ACC112 (cell line): ENCODE measurements at regions not wholly inside any gene's neighbourhood (a gene's known extent, or its start where the extent isn't known, plus 50 kb on each side); places are given as distances from the start of the nearest gene placed in this dataset.

ENCODE experiments used
- H2AFZ ChIP-seq: fragments of 200-600 bp; sonication (generic); one replicate; pipeline ENCODE4 v1.6.0; 2017; ENCODE audit warnings: antibody characterized with exemption, low read length; ENCODE audit not compliant: unreplicated experiment
- H3K27ac ChIP-seq: fragments of 200-600 bp; sonication (generic); 2 replicates; pipeline ENCODE4 v1.5.1; 2014; ENCODE audit warnings: low read depth, mild to moderate bottlenecking, antibody characterized with exemption, low read length, moderate library complexity
- H3K27me3 ChIP-seq: fragments of 200-600 bp; sonication (generic); 2 replicates; pipeline ENCODE4 v1.6.1; 2014; ENCODE audit warnings: mild to moderate bottlenecking, antibody characterized with exemption, low read length, moderate library complexity, mixed read lengths; ENCODE audit not compliant: insufficient read depth
- H3K36me3 ChIP-seq: fragments of 200-600 bp; sonication (generic); 2 replicates; pipeline ENCODE4 v1.6.1; 2016; ENCODE audit warnings: mild to moderate bottlenecking, antibody characterized with exemption, low read length, moderate library complexity, mixed read lengths; ENCODE audit not compliant: insufficient read depth
- H3K4me1 ChIP-seq: fragments of 200-600 bp; sonication (generic); one replicate; pipeline ENCODE4 v1.6.1; 2016; ENCODE audit warnings: low read length, mixed read lengths; ENCODE audit not compliant: insufficient read depth, unreplicated experiment, control insufficient read depth
- H3K4me3 ChIP-seq: fragments of 200-600 bp; sonication (generic); 2 replicates; pipeline ENCODE4 v1.5.1; 2014; ENCODE audit warnings: mild to moderate bottlenecking, low read depth, low read length
- H3K79me2 ChIP-seq: fragments of 200-600 bp; sonication (generic); one replicate; pipeline ENCODE4 v1.6.0; 2016; ENCODE audit warnings: low read length; ENCODE audit not compliant: control insufficient read depth, unreplicated experiment, insufficient read depth

DNA sequence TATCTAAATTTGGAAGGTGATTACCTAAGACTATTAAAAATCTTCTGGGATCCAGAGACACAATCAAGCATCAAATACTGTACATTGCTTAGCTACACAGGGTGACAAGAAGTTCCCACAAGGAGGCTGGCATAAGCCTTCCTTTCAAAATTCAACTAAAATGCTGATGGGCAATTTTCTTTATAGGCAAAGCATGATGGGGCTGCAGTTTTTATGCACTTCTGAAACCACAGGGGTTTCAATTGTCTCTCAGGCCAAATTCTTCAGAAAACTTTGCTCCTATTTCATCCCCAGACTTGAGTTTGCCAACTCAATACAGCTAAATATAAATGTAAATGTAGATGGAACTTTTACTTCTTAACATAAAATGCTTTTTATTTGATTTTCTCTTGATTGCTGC, 241.6 kb downstream of the ZPLD1 start:
- Histone ChIP-seq H3K36me3 (no peaks in the 10 kb centered on the region), H2AFZ (no peak overlapping the region), H3K79me2 (no peaks in the 10 kb centered on the region), H3K27ac (no peak overlapping the region), H3K4me1 (no peaks in the 10 kb centered on the region), H3K27me3 (peaks cover under 1% of the 10 kb centered on the region; the same call in 1 of the 2 replicates), H3K4me3 (no peak overlapping the region)

DNA sequence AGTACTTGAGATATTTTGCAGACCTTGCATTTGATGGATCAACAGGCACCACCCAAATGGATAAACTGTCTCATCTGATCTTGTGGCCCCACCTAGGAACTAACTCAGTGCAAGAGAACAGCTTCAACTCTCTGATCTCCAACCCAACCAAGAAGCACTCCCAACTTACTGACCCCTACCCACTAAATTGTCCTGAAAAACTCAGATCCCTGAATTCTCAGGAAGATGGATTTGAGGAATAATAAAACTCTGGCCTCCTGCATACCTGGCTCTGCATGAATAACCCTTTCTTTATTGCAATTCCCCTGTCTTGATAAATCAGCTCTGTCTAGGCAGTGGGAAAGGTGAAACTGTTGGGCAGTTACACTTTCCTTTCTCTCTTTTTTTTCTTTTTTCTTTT, 247.9 kb downstream of the ZPLD1 start:
- Histone ChIP-seq H2AFZ (no peak overlapping the region), H3K79me2 (no peaks in the 10 kb centered on the region), H3K4me3 (no peak overlapping the region), H3K27ac (no peak overlapping the region), H3K36me3 (no peaks in the 10 kb centered on the region), H3K27me3 (no peaks in the 10 kb centered on the region), H3K4me1 (no peaks in the 10 kb centered on the region)

DNA sequence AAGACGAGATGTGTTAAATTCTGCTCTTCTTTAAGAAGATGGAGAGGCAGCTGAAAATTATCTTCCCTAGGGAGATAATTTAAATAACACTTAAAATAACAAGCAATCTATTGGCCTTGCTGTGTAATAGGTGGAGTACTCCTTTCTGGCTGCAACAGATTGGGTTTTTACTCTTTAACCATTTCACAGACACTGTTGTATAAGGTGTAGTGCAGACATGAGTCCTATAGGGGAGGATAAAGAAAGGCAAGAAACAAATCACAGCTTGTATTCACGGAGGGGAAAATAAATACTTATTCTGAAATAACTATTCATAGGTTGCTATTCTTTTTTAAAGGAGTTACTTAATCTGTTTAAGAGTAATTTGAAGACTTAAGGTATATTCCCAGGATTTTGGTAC, 252.0 kb downstream of the ZPLD1 start:
- Histone ChIP-seq H3K4me3 (no peak overlapping the region), H3K36me3 (no peaks in the 10 kb centered on the region), H2AFZ (no peak overlapping the region), H3K4me1 (no peaks in the 10 kb centered on the region), H3K27ac (no peak overlapping the region), H3K27me3 (no peaks in the 10 kb centered on the region), H3K79me2 (no peaks in the 10 kb centered on the region)

DNA sequence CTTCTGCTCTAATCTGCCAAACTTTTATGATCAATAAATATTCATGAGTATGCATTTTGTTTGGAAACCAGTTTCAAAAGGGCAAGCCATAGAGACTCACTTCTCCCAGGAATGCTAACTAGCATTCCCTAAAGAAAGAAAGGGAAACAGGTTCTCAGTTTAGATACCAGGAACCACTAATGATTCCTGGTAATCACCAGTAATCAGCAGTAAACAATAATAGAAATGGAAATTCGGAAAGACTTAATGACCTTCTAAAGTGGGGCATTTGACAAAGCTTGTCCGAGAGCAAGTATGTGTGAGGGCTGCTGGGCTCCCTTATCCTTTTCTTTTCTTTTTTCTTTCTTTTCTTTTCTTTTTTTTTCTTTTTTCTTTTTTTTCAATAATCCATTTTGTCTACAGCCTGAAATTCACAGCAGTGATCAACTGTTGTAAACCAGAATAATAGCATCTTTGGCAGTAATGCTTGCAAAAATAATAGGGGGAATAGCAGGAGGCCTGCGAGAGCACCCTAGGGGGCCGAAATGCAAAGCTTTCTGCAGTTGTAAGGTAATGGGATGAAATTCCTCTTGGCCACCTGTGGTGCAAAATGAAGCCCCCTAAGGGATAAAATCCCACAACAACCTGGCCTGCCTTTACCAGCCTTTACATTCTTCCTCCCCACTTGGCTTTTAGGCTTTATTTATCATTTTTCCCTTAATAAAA, 253.2 kb downstream of the ZPLD1 start:
- Histone ChIP-seq H3K36me3 (no peaks in the 10 kb centered on the region), H3K27me3 (no peaks in the 10 kb centered on the region), H3K27ac (no peak overlapping the region), H3K4me3 (no peak overlapping the region), H3K79me2 (no peaks in the 10 kb centered on the region), H3K4me1 (no peaks in the 10 kb centered on the region), H2AFZ (no peak overlapping the region)

DNA sequence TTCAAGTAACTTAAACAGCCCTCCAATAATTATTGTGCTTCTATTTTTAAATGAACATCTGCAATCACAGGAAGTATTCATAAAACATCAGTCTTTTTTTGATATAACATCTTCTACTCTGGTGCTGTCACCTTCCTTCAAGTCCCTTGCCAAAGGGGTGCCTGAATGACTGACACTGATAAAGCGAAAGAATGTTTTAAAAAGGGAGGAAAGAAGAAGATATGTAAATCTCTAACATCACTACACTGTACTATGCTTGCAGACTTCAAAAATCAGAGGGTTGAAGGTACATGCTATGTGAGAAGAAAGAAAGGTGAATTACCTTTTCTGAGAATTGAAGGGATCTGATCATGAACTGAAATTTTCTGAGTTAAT, 253.7 kb downstream of the ZPLD1 start:
- Histone ChIP-seq H3K4me3 (no peak overlapping the region), H3K27me3 (no peaks in the 10 kb centered on the region), H3K4me1 (no peaks in the 10 kb centered on the region), H3K36me3 (no peaks in the 10 kb centered on the region), H3K79me2 (no peaks in the 10 kb centered on the region), H2AFZ (no peak overlapping the region), H3K27ac (no peak overlapping the region)

DNA sequence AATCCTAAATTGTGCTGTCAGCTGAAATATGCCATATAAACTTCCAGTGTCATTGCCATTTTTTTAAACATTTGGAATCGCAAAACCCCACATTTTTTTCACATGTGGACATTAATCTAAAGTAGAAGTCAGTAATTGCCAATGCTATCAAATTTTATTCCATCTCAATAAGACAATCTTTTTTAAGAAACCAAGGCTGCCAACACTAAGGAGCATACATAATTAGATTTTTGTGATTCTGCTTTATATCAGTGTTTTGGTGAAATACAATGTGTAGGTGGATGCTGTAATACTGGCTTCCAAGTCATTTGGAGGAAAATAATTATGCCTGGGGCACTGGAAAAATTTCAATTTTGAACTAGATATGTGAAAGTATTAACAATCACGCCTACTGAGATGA, 256.7 kb downstream of the ZPLD1 start:
- Histone ChIP-seq H2AFZ (no peak overlapping the region), H3K27ac (no peak overlapping the region), H3K36me3 (no peaks in the 10 kb centered on the region), H3K27me3 (no peaks in the 10 kb centered on the region), H3K4me3 (no peak overlapping the region), H3K79me2 (no peaks in the 10 kb centered on the region), H3K4me1 (no peaks in the 10 kb centered on the region)

DNA sequence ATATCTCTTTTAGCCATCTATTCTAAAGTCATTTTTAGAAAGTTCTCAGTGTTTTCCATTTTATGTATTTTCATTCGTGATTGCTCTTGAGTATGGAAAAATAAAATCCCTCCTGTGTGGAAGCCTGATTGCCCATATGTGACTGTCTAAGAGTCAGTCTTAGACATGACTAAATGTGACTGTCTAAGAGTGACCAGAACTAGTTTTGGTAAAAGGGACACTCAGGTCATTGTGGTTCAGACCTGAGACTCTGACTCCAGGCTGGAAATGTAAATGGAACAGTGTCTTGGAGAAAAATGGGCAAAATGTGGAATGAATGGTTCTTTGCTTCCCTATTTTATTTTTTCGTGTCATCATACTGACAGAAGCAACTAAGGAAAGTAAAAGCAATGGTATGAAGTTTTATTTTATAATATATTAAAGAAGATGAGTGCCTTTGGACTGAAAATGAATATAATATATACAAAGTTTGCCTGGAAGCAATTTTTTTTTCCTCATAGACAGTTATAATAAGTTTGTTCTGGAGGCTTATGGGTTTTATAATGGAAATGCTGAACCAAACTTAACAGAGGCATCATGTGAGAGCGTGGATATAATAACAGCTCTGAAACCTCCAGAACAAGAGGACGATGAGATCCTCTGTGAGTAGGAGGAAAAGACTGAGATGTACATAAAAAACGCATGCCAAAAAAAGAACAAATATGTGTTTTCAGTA, 264.4 kb downstream of the ZPLD1 start:
- Histone ChIP-seq H3K27me3 (no peaks in the 10 kb centered on the region), H3K27ac (no peak overlapping the region), H3K4me1 (no peaks in the 10 kb centered on the region), H3K4me3 (no peak overlapping the region), H3K79me2 (no peaks in the 10 kb centered on the region), H3K36me3 (no peaks in the 10 kb centered on the region), H2AFZ (no peak overlapping the region)

DNA sequence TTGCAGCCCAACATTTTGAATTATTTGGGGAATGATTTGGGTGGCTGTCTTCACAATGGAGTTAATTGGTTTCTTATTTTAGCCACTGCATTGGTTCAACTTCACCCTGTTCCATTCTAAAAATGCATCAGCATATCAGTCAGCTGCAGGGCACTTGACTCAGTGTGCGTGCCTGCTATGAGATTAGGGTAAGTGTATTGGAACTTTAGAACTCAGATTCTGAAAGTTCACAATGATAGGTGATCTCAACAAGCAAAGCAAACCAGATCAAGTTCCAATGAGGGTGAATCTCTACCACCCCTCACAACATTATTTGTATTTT, 265.0 kb downstream of the ZPLD1 start:
- no peaks in the 10 kb centered on the region for H3K79me2 ChIP-seq
- no peaks in the 10 kb centered on the region for H3K36me3 ChIP-seq
- no peaks in the 10 kb centered on the region for H3K27me3 ChIP-seq
- no peak overlapping the region for H3K27ac ChIP-seq
- no peak overlapping the region for H2AFZ ChIP-seq
- no peak overlapping the region for H3K4me3 ChIP-seq
- H3K4me1 ChIP-seq: no peaks in the 10 kb centered on the region

DNA sequence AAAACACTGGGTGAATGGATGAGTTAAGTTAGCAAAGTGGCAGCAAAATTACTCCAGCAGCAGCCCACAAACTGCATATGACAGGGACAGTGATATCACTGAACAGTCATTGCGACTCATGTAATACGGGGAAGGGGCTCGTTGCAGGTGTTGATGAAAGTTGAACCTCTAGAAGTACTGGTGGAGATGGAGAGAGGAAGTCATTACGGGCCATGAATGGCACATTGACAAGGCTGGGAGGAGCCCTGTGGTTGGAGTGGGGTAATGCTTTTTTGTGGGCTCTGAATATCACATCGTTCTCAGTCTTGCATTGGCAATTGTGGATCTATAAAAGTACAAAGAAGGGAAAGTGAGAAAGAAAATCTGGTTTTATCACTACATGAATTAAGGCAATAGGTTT, 278.1 kb downstream of the ZPLD1 start:
- H2AFZ ChIP-seq: no peak overlapping the region
- no peaks in the 10 kb centered on the region for H3K4me1 ChIP-seq
- no peaks in the 10 kb centered on the region for H3K27me3 ChIP-seq
- H3K36me3 ChIP-seq: no peaks in the 10 kb centered on the region
- H3K27ac ChIP-seq: no peak overlapping the region
- H3K79me2 ChIP-seq: no peaks in the 10 kb centered on the region
- H3K4me3 ChIP-seq: no peak overlapping the region

DNA sequence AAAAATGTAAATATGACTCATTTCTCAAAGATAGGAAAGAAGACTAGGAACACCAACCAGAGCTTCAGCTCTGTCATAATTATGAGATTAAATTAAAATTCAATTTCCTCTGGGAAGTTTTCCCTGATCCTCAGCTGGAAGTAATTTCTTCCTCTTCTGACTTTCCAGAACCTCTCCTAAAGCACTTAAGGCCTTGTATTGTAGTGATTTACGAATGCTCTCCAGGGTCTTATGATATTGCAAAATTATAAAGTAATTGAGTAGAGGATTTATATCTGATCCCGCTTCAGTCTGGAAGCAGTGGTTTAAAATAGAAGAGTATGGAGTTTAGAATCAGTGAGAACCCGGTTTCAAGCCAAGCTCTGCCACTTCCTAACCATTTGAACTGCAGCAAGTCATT, 279.8 kb downstream of the ZPLD1 start:
- no peaks in the 10 kb centered on the region for H3K27me3 ChIP-seq
- H3K4me1 ChIP-seq: no peaks in the 10 kb centered on the region
- H2AFZ ChIP-seq: no peak overlapping the region
- no peak overlapping the region for H3K4me3 ChIP-seq
- H3K36me3 ChIP-seq: no peaks in the 10 kb centered on the region
- H3K79me2 ChIP-seq: no peaks in the 10 kb centered on the region
- H3K27ac ChIP-seq: no peak overlapping the region

DNA sequence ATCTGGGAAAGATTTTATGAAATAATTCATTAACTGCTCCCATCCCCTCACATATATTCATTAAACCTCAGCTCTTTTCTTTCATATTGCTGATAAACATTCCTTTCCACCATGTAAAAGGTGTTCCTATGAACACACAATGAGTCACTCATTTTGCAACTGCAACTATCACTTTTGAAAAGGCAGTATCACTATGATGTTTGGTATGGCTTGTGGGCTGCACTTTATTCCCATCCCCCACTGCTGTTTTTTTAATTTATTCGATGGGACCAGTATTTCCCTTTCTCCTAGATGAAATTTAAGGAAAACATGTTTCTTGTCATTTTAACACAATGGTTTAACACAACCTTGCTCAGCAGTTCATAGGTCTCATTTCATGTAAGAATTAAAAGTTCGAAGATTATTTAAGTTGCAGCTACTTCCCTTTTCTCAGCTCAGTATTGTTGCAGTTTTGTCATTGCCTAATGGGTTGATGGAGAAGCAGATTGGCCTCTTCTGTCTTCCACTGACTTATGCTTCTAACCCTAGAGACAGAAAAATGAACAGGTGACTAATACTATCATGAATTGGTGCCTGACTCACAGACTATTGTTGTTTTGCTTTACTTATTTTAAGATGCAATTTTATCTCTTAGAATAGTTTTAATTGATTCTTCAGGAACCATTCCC, 280.3 kb downstream of the ZPLD1 start:
- Histone ChIP-seq H3K4me1 (no peaks in the 10 kb centered on the region), H2AFZ (no peak overlapping the region), H3K27me3 (no peaks in the 10 kb centered on the region), H3K27ac (no peak overlapping the region), H3K36me3 (no peaks in the 10 kb centered on the region), H3K4me3 (no peak overlapping the region), H3K79me2 (no peaks in the 10 kb centered on the region)
